Fibroblast of lung (primary cell): ENCODE measurements at regions not wholly inside any gene's neighbourhood (a gene's known extent, or its start where the extent isn't known, plus 50 kb on each side); places are given as distances from the start of the nearest gene placed in this dataset.

Experiments
- DNase-seq, 2 donors: peaks; one replicate each; pipeline versions ENCODE4 v3.0.0 to v3.0.0-alpha.2; 2010; ENCODE audit warnings: low read depth in 2 of 2
- H2AFZ ChIP-seq: 2 replicates; pipeline ENCODE4 v1.5.1; 2012; ENCODE audit warnings: low read length, control low read depth, inconsistent platforms
- H3K27ac ChIP-seq: 2 replicates; pipeline ENCODE4 v1.5.1; 2011; ENCODE audit warnings: low read length, control low read depth; ENCODE audit not compliant: insufficient read depth
- H3K27me3 ChIP-seq: 2 replicates; pipeline ENCODE4 v1.5.1; 2011; ENCODE audit warnings: mild to moderate bottlenecking, low read length; ENCODE audit not compliant: control insufficient read depth, insufficient read depth
- H3K36me3 ChIP-seq: 2 replicates; pipeline ENCODE4 v1.5.1; 2011; ENCODE audit warnings: low read length; ENCODE audit not compliant: control insufficient read depth, insufficient read depth
- H3K4me1 ChIP-seq: 2 replicates; pipeline ENCODE4 v1.5.1; 2011; ENCODE audit warnings: low read length; ENCODE audit not compliant: control insufficient read depth, insufficient read depth; ENCODE audit errors: extremely low read depth
- H3K4me2 ChIP-seq: 2 replicates; pipeline ENCODE4 v1.5.1; 2011; ENCODE audit warnings: low read length, control low read depth; ENCODE audit not compliant: insufficient read depth; ENCODE audit errors: extremely low read depth
- H3K4me3 ChIP-seq, 4 experiments: fragments of 200-600 bp in 1 of 4; sonication (generic) in 1 of 4; replicated peaks in 1 of 4; 2 replicates each; pipeline ENCODE4 v1.5.1; 2011 to 2016; ENCODE audit warnings: low read length in 4 of 4, low read depth in 3 of 4, mild to moderate bottlenecking in 3 of 4, control low read depth in 2 of 4, inconsistent platforms in 1 of 4, mixed read lengths in 1 of 4; ENCODE audit not compliant: insufficient read depth in 1 of 4; ENCODE audit errors: control extremely low read depth in 1 of 4
- H3K79me2 ChIP-seq: 2 replicates; pipeline ENCODE4 v1.5.1; 2012; ENCODE audit warnings: mild to moderate bottlenecking, low read length, inconsistent platforms; ENCODE audit not compliant: control insufficient read depth, insufficient read depth
- H3K9ac ChIP-seq: 2 replicates; pipeline ENCODE4 v1.5.1; 2011; ENCODE audit warnings: mild to moderate bottlenecking, low read length, control low read depth; ENCODE audit not compliant: insufficient read depth
- H3K9me3 ChIP-seq: 2 replicates; pipeline ENCODE4 v1.5.1; 2012; ENCODE audit warnings: low read depth, low read length; ENCODE audit not compliant: control insufficient read depth, insufficient read depth
- H4K20me1 ChIP-seq: 2 replicates; pipeline ENCODE4 v1.5.1; 2011; ENCODE audit warnings: low read length; ENCODE audit not compliant: control insufficient read depth, insufficient read depth; ENCODE audit errors: extremely low read depth
- CTCF ChIP-seq, 2 donors: IDR thresholded peaks in 1 of 2; conservative IDR thresholded peaks in 1 of 2; 1 replicate in 1 of 2; 2 replicates in 1 of 2; pipeline ENCODE4 v1.5.1; 2011 to 2012; ENCODE audit warnings: low read length in 2 of 2, control low read depth in 1 of 2, inconsistent platforms in 1 of 2, low read depth in 1 of 2, mild to moderate bottlenecking in 1 of 2
- EZH2 ChIP-seq: IDR thresholded peaks from 2 replicates; pipeline ENCODE4 v1.5.1; 2012; ENCODE audit warnings: low read length, control low read depth, mild to moderate bottlenecking; ENCODE audit errors: missing control alignments

- Histone ChIP-seq H3K36me3 (no peaks in the 10 kb centered on the region), H3K4me3 (no peak overlapping the region), H3K4me2 (peak overlapping the region; percentile 15), H3K4me1 (peaks cover 20% of the 10 kb centered on the region), H4K20me1 (no peaks in the 10 kb centered on the region), H3K27ac (no peak overlapping the region), H3K27me3 (no peaks in the 10 kb centered on the region), H3K9ac (no peak overlapping the region), H3K9me3 (no peaks in the 10 kb centered on the region), H3K79me2 (no peaks in the 10 kb centered on the region), H2AFZ (no peak overlapping the region)
- DNase-seq, result peak; percentile 77 to 94
- TF ChIP-seq EZH2 (no peak), CTCF (conservative IDR thresholded peaks at IDR 0.05 in 1 of 2, IDR thresholded peaks at IDR 0.05 in 1 of 2; ENCODE audit: low read depth in 1 of 2, low read length in 2 of 2) (peak; percentile 60 to 72)
These were observed 209.5 kb upstream of the S1PR3 start for GRCh38 chr9:88781628-88782391.

- no peaks in the 10 kb centered on the region for H4K20me1 ChIP-seq
- no peak overlapping the region for H2AFZ ChIP-seq
- no peak for TF ChIP-seq EZH2
- no peak for TF ChIP-seq CTCF (conservative IDR thresholded peaks at IDR 0.05 in 1 of 2, IDR thresholded peaks at IDR 0.05 in 1 of 2; ENCODE audit: low read depth in 1 of 2, low read length in 2 of 2)
- H3K4me1 ChIP-seq, result peaks cover 16% of the 10 kb centered on the region
- H3K9ac ChIP-seq, result no peak overlapping the region
- no peaks in the 10 kb centered on the region for H3K36me3 ChIP-seq
- no peak overlapping the region for H3K4me2 ChIP-seq
- no peak overlapping the region for H3K4me3 ChIP-seq
- no peaks in the 10 kb centered on the region for H3K9me3 ChIP-seq
- DNase-seq, result peak in 1 of 2 donors; percentile 75
- H3K27me3 ChIP-seq, result no peaks in the 10 kb centered on the region
- no peaks in the 10 kb centered on the region for H3K79me2 ChIP-seq
- no peak overlapping the region for H3K27ac ChIP-seq
These were observed 208.1 kb upstream of the S1PR3 start for GRCh38 chr9:88782931-88783710.

GRCh38 chr9:88783711-88784083 lies 207.6 kb upstream of the S1PR3 start:
- no peak overlapping the region for H3K4me3 ChIP-seq
- DNase-seq, result no peak
- H2AFZ ChIP-seq, result no peak overlapping the region
- no peak overlapping the region for H3K27ac ChIP-seq
- H3K27me3 ChIP-seq, result no peaks in the 10 kb centered on the region
- H3K9me3 ChIP-seq, result no peaks in the 10 kb centered on the region
- TF ChIP-seq CTCF (conservative IDR thresholded peaks at IDR 0.05 in 1 of 2, IDR thresholded peaks at IDR 0.05 in 1 of 2; ENCODE audit: low read depth in 1 of 2, low read length in 2 of 2) (no peak), EZH2 (no peak)
- H3K4me1 ChIP-seq, result peaks cover 16% of the 10 kb centered on the region
- H4K20me1 ChIP-seq, result no peaks in the 10 kb centered on the region
- no peaks in the 10 kb centered on the region for H3K36me3 ChIP-seq
- no peak overlapping the region for H3K4me2 ChIP-seq
- H3K9ac ChIP-seq, result no peak overlapping the region
- H3K79me2 ChIP-seq, result no peaks in the 10 kb centered on the region
